ENCODE measurements at regions not wholly inside any gene's neighbourhood (a gene's known extent, or its start where the extent isn't known, plus 50 kb on each side); places are given as distances from the start of the nearest gene placed in this dataset.

- peak; percentile 71 for DNase-seq (ENCODE audit: low spot score)
Observed at GRCh38 chr1:165073185-165074007, 283.1 kb downstream of the LMX1A start.

GRCh38 chr1:165070675-165071074 is 285.8 kb downstream of the LMX1A start:
- no peak for DNase-seq (ENCODE audit: low spot score)

- no peak for DNase-seq (ENCODE audit: low spot score)
Observed at GRCh38 chr1:165069829-165070228, 286.7 kb downstream of the LMX1A start.

GRCh38 chr1:165068741-165069140 is 287.8 kb downstream of the LMX1A start:
- no peak for DNase-seq (ENCODE audit: low spot score)

GRCh38 chr1:165067829-165068228 is 288.7 kb downstream of the LMX1A start:
- DNase-seq (ENCODE audit: low spot score) = no peak

GRCh38 chr1:165063181-165063965 is 293.1 kb downstream of the LMX1A start:
- DNase-seq (ENCODE audit: low spot score) = no peak

GRCh38 chr1:165062346-165062745 is 294.2 kb downstream of the LMX1A start:
- DNase-seq (ENCODE audit: low spot score) = no peak

- no peak for DNase-seq (ENCODE audit: low spot score)
Observed at GRCh38 chr1:165060285-165060793, 296.2 kb downstream of the LMX1A start.

GRCh38 chr1:165057956-165058355 is 298.6 kb downstream of the LMX1A start:
- DNase-seq (ENCODE audit: low spot score) = no peak

GRCh38 chr1:165056914-165057313 is 299.6 kb downstream of the LMX1A start:
- DNase-seq (ENCODE audit: low spot score) = no peak

GRCh38 chr1:165055581-165055980 is 300.9 kb downstream of the LMX1A start:
- DNase-seq (ENCODE audit: low spot score) = no peak

GRCh38 chr1:165054627-165055026 is 301.9 kb downstream of the LMX1A start:
- no peak for DNase-seq (ENCODE audit: low spot score)

GRCh38 chr1:165053351-165053750 is 303.2 kb downstream of the LMX1A start:
- DNase-seq (ENCODE audit: low spot score) = no peak

- DNase-seq (ENCODE audit: low spot score) = no peak
Observed at GRCh38 chr1:165052936-165053335, 303.6 kb downstream of the LMX1A start.

GRCh38 chr1:165052431-165052830 is 304.1 kb downstream of the LMX1A start:
- DNase-seq (ENCODE audit: low spot score) = no peak

- no peak for DNase-seq (ENCODE audit: low spot score)
Observed at GRCh38 chr1:165050246-165050645, 306.3 kb downstream of the LMX1A start.

GRCh38 chr1:165047994-165048393 is 308.5 kb downstream of the LMX1A start:
- no peak for DNase-seq (ENCODE audit: low spot score)

GRCh38 chr1:165045902-165046301 is 310.6 kb downstream of the LMX1A start:
- DNase-seq (ENCODE audit: low spot score) = no peak

- DNase-seq (ENCODE audit: low spot score) = no peak
Observed at GRCh38 chr1:165040641-165041040, 315.9 kb downstream of the LMX1A start.

- DNase-seq (ENCODE audit: low spot score) = no peak
Observed at GRCh38 chr1:165039996-165040395, 316.5 kb downstream of the LMX1A start.

- DNase-seq (ENCODE audit: low spot score) = no peak
Observed at GRCh38 chr1:165036403-165036802, 320.1 kb downstream of the LMX1A start.

- no peak for DNase-seq (ENCODE audit: low spot score)
Observed at GRCh38 chr1:165034136-165034809, 322.2 kb downstream of the LMX1A start.

- no peak for DNase-seq (ENCODE audit: low spot score)
Observed at GRCh38 chr1:165031001-165031400, 325.5 kb downstream of the LMX1A start.
